ENCODE measurements at regions not wholly inside any gene's neighbourhood (a gene's known extent, or its start where the extent isn't known, plus 50 kb on each side); places are given as distances from the start of the nearest gene placed in this dataset.
"Not testable (repeated sequence)": the region's sequence is repeated elsewhere in the genome, so short reads cannot be mapped to it uniquely, and the experiment has no call there.

DNA sequence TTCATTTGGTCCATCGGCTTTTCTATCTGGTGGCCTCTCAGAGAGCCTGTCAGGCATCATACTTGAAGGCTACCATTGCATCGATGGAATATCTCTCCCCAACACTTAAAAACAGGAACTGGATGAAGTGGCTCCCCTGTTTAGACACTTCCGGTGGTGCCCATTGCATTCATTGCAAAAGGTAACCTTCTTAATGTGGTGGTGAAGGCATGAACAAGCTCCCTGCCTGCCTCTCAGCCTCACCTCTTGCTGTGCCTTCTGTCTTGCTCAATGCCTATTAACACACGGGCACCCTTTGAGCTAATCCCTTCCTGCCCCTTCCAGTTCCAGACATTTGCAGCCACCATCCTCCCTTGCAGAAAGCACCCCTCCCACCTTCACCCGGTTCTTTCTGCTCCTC is 233.1 kb upstream of the MSX2 start:
- TF ChIP-seq, protein P1, sequence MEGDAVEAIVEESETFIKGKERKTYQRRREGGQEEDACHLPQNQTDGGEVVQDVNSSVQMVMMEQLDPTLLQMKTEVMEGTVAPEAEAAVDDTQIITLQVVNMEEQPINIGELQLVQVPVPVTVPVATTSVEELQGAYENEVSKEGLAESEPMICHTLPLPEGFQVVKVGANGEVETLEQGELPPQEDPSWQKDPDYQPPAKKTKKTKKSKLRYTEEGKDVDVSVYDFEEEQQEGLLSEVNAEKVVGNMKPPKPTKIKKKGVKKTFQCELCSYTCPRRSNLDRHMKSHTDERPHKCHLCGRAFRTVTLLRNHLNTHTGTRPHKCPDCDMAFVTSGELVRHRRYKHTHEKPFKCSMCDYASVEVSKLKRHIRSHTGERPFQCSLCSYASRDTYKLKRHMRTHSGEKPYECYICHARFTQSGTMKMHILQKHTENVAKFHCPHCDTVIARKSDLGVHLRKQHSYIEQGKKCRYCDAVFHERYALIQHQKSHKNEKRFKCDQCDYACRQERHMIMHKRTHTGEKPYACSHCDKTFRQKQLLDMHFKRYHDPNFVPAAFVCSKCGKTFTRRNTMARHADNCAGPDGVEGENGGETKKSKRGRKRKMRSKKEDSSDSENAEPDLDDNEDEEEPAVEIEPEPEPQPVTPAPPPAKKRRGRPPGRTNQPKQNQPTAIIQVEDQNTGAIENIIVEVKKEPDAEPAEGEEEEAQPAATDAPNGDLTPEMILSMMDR (IDR thresholded peaks at IDR 0.05 in 4 of 5, conservative IDR thresholded peaks at IDR 0.05 in 1 of 5): no peak
- no peak for TF ChIP-seq POLR2A (IDR thresholded peaks at IDR 0.05)
- ATAC-seq: no peak
- Histone ChIP-seq H3K4me1 (no peaks in the 10 kb centered on the region), H3K27ac (no peak overlapping the region), H3K27me3 (no peaks in the 10 kb centered on the region), H3K9me3 (no peaks in the 10 kb centered on the region), H3K4me3 (no peak overlapping the region), H3K36me3 (no peaks in the 10 kb centered on the region)
- intact Hi-C loops (cut with DNase I; ENCODE audit: low total_unique reads): no loop called here
- no peak for DNase-seq
- in situ Hi-C loops (cut with MboI; ENCODE audit: low sequenced_read_pairs in 4 of 4): no loop called here

DNA sequence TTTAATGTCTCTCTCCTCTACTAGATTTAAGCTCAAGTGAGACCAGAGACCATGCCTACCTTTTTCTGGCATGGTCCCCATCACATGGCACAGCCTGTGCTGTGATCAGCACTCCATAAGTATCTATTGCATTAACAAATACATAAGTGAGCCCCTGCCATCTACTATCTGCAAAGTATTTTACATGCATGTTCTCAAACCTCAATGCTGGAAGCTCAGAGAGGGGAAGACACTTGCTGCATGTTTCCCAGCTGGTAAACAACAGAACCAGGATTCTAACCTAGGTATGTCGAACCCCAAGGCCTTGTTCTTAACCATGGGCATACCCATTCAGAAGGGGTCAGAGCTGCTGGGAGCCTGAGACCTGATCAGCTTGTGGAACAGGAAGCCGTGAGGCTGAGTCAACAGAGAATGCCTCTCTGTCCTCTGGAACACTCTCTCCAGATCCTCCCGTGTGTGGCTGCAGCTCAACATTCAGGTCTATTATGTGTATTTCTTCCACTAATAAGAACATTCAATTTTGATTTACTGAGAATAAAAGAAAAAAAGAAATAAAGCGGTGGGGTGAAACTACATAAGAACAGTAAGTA is 232.5 kb upstream of the MSX2 start:
- ATAC-seq (no peak), DNase-seq (no peak)
- in situ Hi-C loops (cut with MboI; ENCODE audit: low sequenced_read_pairs in 4 of 4) (no loop called here), intact Hi-C loops (cut with DNase I; ENCODE audit: low total_unique reads) (no loop called here)
- Histone ChIP-seq H3K4me1 (no peaks in the 10 kb centered on the region), H3K27me3 (no peaks in the 10 kb centered on the region), H3K4me3 (no peak overlapping the region), H3K36me3 (no peaks in the 10 kb centered on the region), H3K27ac (no peak overlapping the region), H3K9me3 (no peaks in the 10 kb centered on the region)
- TF ChIP-seq POLR2A (IDR thresholded peaks at IDR 0.05): no peak
- TF ChIP-seq, protein P1 (IDR thresholded peaks at IDR 0.05 in 4 of 5, conservative IDR thresholded peaks at IDR 0.05 in 1 of 5): no peak

DNA sequence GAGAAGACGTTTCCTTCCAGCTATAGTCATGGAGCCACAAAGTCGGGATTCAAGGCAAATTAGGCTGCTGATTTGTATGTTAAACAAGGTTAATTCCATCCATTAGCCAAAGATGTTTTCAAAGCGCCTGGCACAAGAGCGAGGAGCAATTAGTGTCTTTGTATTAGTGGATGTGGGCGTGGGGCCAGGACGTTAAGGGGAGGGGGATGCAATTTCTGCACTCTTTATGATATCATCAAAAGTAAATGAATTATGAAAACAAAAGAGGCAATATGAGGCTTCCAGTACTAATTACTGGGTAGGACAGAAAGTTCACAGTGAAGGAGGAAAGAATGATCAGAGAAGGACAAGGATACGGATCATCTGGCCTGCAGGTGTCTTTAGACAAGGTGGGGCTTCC is 230.9 kb upstream of the MSX2 start:
- intact Hi-C loops (cut with DNase I; ENCODE audit: low total_unique reads) (no loop called here), in situ Hi-C loops (cut with MboI; ENCODE audit: low sequenced_read_pairs in 4 of 4) (no loop called here)
- H3K36me3 ChIP-seq: no peaks in the 10 kb centered on the region
- peaks cover 0 to 7% (median 0%) of the 10 kb centered on the region in 3 donors for H3K9me3 ChIP-seq
- no peak overlapping the region for H3K4me3 ChIP-seq
- H3K4me1 ChIP-seq: no peaks in the 10 kb centered on the region
- TF ChIP-seq, protein P1 (IDR thresholded peaks at IDR 0.05 in 4 of 5, conservative IDR thresholded peaks at IDR 0.05 in 1 of 5): no peak
- TF ChIP-seq POLR2A (IDR thresholded peaks at IDR 0.05): no peak
- H3K27me3 ChIP-seq: no peaks in the 10 kb centered on the region
- DNase-seq (no peak), ATAC-seq (no peak)
- H3K27ac ChIP-seq: no peak overlapping the region

- H3K27ac ChIP-seq; DNase-seq; H3K27me3 ChIP-seq; intact Hi-C loops (cut with DNase I; ENCODE audit: low total_unique reads); in situ Hi-C loops (cut with MboI; ENCODE audit: low sequenced_read_pairs in 4 of 4); H3K4me1 ChIP-seq; H3K36me3 ChIP-seq; H3K4me3 ChIP-seq; H3K9me3 ChIP-seq; ATAC-seq: not testable (repeated sequence)
Observed at GRCh38 chr5:174497939-174498338, 226.4 kb upstream of the MSX2 start.

DNA sequence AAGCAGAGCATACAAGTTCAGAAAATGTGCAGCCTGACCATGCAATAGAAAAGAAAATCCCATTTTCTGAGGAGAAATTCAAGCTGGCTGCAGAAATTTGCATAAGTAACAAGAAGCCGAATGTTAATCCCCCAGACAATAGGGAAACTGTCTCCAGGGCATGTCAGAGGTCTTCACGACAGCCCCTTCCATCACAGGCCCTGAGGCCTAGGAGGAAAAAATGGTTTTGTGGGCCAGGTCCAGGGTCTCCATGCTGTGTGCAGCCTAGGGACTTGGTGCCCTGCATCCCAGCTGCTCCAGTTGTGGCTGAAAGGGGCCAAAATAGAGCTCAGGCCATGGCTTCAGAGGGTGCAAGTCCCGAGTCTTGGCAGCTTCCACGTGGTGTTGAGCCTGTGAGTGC is 225.8 kb upstream of the MSX2 start:
- H3K9me3 ChIP-seq; intact Hi-C loops (cut with DNase I; ENCODE audit: low total_unique reads); H3K4me3 ChIP-seq; H3K4me1 ChIP-seq; DNase-seq; H3K27me3 ChIP-seq; in situ Hi-C loops (cut with MboI; ENCODE audit: low sequenced_read_pairs in 4 of 4); H3K36me3 ChIP-seq; ATAC-seq; H3K27ac ChIP-seq: not testable (repeated sequence)

- Histone ChIP-seq H3K27ac (no peak overlapping the region), H3K27me3 (no peaks in the 10 kb centered on the region), H3K4me3 (no peak overlapping the region), H3K4me1 (no peaks in the 10 kb centered on the region), H3K36me3 (no peaks in the 10 kb centered on the region), H3K9me3 (peaks cover 0 to 8% (median 0%) of the 10 kb centered on the region in 3 donors)
- DNase-seq (no peak), ATAC-seq (no peak)
- intact Hi-C loops (cut with DNase I; ENCODE audit: low total_unique reads) (no loop called here), in situ Hi-C loops (cut with MboI; ENCODE audit: low sequenced_read_pairs in 4 of 4) (no loop called here)
- TF ChIP-seq, protein P1 (IDR thresholded peaks at IDR 0.05 in 4 of 5, conservative IDR thresholded peaks at IDR 0.05 in 1 of 5): no peak
Observed at GRCh38 chr5:174500636-174501035, 223.7 kb upstream of the MSX2 start.

All from gastrocnemius medialis (tissue), 4 donors.